ENCODE measurements at regions not wholly inside any gene's neighbourhood (a gene's known extent, or its start where the extent isn't known, plus 50 kb on each side); places are given as distances from the start of the nearest gene placed in this dataset.

- no peak overlapping the region for H3K27ac ChIP-seq (ENCODE audit: low read depth, low read length)
- H2BK20ac ChIP-seq (ENCODE audit: low read length) = no peak overlapping the region
- H2BK120ac ChIP-seq (replicated peaks; ENCODE audit: low read depth, low read length) = no peak overlapping the region
- ChIA-PET CTCF (ENCODE audit: partially characterized antibody) (no interaction called here), POLR2A (ENCODE audit: partially characterized antibody) (no interaction called here)
- H2AFZ ChIP-seq (ENCODE audit: low read length) = no peak overlapping the region
- H3K4me1 ChIP-seq (replicated peaks in 1 of 4; ENCODE audit: control insufficient read depth in 3 of 4, insufficient read depth in 4 of 4, low read length in 3 of 4) = no peaks in the 10 kb centered on the region
- no peak overlapping the region for H4K5ac ChIP-seq (ENCODE audit: insufficient read length, low read depth, low read length)
- H3K79me2 ChIP-seq (ENCODE audit: control insufficient read depth in 1 of 2, insufficient read depth in 2 of 2, low read length in 2 of 2) = no peaks in the 10 kb centered on the region
- no peak overlapping the region for H3K4ac ChIP-seq (replicated peaks; ENCODE audit: insufficient read length, low read depth, low read length)
- H3K9me3 ChIP-seq (ENCODE audit: insufficient read depth in 2 of 2, low read depth in 1 of 2, low read length in 1 of 2) = no peaks in the 10 kb centered on the region
- H3K4me2 ChIP-seq (ENCODE audit: insufficient read depth in 1 of 2, low read depth in 2 of 2, low read length in 2 of 2) = no peak overlapping the region
- H4K20me1 ChIP-seq (replicated peaks in 1 of 2; ENCODE audit: control insufficient read depth in 1 of 2, insufficient read depth in 2 of 2, low read length in 2 of 2) = no peaks in the 10 kb centered on the region
- H2BK15ac ChIP-seq (ENCODE audit: low read length) = no peak overlapping the region
- H2AK5ac ChIP-seq (ENCODE audit: low read depth, low read length) = no peak overlapping the region
- no peak overlapping the region for H2BK12ac ChIP-seq (ENCODE audit: low read depth, low read length)
- no peak overlapping the region for H3K56ac ChIP-seq (replicated peaks; ENCODE audit: insufficient read length, low read depth, low read length)
- H3K9ac ChIP-seq (replicated peaks in 1 of 4; ENCODE audit: extremely low read depth in 1 of 4, low read depth in 3 of 4, low read length in 3 of 4) = no peak overlapping the region
- DNase-seq (ENCODE audit: low read depth in 1 of 2, low spot score in 2 of 2) (no peak), FAIRE-seq (no peak)
- H2BK5ac ChIP-seq (ENCODE audit: low read depth, low read length) = no peak overlapping the region
- no peak overlapping the region for H3K14ac ChIP-seq (ENCODE audit: insufficient read length)
- H4K91ac ChIP-seq (replicated peaks; ENCODE audit: insufficient read length, low read length) = no peak overlapping the region
- no peaks in the 10 kb centered on the region for H3K27me3 ChIP-seq (replicated peaks in 1 of 4; ENCODE audit: control insufficient read depth in 3 of 4, extremely low read depth in 1 of 4, insufficient read depth in 3 of 4, low read length in 3 of 4)
- no peaks in the 10 kb centered on the region for H3K23me2 ChIP-seq (ENCODE audit: low read depth, low read length)
- H3K36me3 ChIP-seq (ENCODE audit: control insufficient read depth in 2 of 4, insufficient read depth in 4 of 4, low read length in 3 of 4) = no peaks in the 10 kb centered on the region
- no peak overlapping the region for H3K23ac ChIP-seq (ENCODE audit: insufficient read length)
- H4K8ac ChIP-seq (ENCODE audit: extremely low read depth, insufficient read depth, low read length) = no peak overlapping the region
- H3K79me1 ChIP-seq (ENCODE audit: low read depth, low read length) = no peaks in the 10 kb centered on the region
- no peak overlapping the region for H3K18ac ChIP-seq (ENCODE audit: extremely low read depth, low read length)
- TF ChIP-seq YY1 (IDR thresholded peaks at IDR 0.05; ENCODE audit: low read depth, low read length) (no peak), POLR2A (IDR thresholded peaks at IDR 0.05; ENCODE audit: control extremely low read depth in 1 of 2, low read depth in 2 of 2, low read length in 2 of 2) (no peak), ZNF274 (IDR thresholded peaks at IDR 0.05; ENCODE audit: borderline replicate concordance, extremely low read depth, low read length) (no peak), SIN3A (conservative IDR thresholded peaks at IDR 0.05 in 1 of 2, IDR thresholded peaks at IDR 0.05 in 1 of 2; ENCODE audit: low read depth in 1 of 2, low read length in 2 of 2) (no peak), TEAD4 (IDR thresholded peaks at IDR 0.05; ENCODE audit: low read depth, low read length) (no peak), RAD21 (IDR thresholded peaks at IDR 0.05 in 1 of 2, conservative IDR thresholded peaks at IDR 0.05 in 1 of 2; ENCODE audit: low read depth in 2 of 2, low read length in 2 of 2) (no peak), EZH2 (IDR thresholded peaks at IDR 0.05; ENCODE audit: low read depth, low read length, severe bottlenecking) (no peak), HDAC2 (IDR thresholded peaks at IDR 0.05; ENCODE audit: borderline replicate concordance in 1 of 2, low read depth in 2 of 2, low read length in 2 of 2) (no peak), POLR2AphosphoS5 (IDR thresholded peaks at IDR 0.05; ENCODE audit: low read depth, low read length) (no peak)
- no peak overlapping the region for H3K4me3 ChIP-seq (ENCODE audit: extremely low read depth in 1 of 4, insufficient read depth in 2 of 4, low read depth in 3 of 4, low read length in 4 of 4)
- WGBS, 2 experiments (ENCODE audit: extremely low coverage in 1 of 2, insufficient coverage in 1 of 2, insufficient read length in 1 of 2, insufficient replicate concordance in 2 of 2, low coverage in 1 of 2, low lambda C conversion rate in 2 of 2, missing lambda C conversion rate in 1 of 2) = 93% methylated on average over 5 of the region's 5 CpGs; no CpG with 5 or more reads in 1 of the 2 experiments
Observed at GRCh38 chr15:46556559-46557379, 921.9 kb downstream of the SQOR start.

Data from H1 (cell line).